ENCODE measurements at regions not wholly inside any gene's neighbourhood (a gene's known extent, or its start where the extent isn't known, plus 50 kb on each side); places are given as distances from the start of the nearest gene placed in this dataset.

GRCh38 chr20:4613718-4614620 is 72.3 kb upstream of the PRNP start:
- TF ChIP-seq POLR2A (IDR thresholded peaks at IDR 0.05; ENCODE audit: low read depth, low read length) (no peak), CTCF (IDR thresholded peaks at IDR 0.05; ENCODE audit: extremely low read depth in 1 of 2, insufficient read depth in 1 of 2, low read depth in 1 of 2, low read length in 2 of 2) (peak; percentile 50 to 53)
- dilution Hi-C loops (cut with MboI; ENCODE audit: extremely low pct_ligation_motif_present, low sequenced_read_pairs), result no loop called here
- ChIA-PET POLR2A (interaction anchor here (0.6 kb wide), 1 partner anchor 71 kb away, joined by 6 read pairs; no protein-coding TSS in a partner anchor), CTCF (interaction anchor here (0.6 to 1.2 kb wide), 48 partner anchors 9 to 505 kb away, joined by 3 to 272 read pairs (median 5); partner anchors contain the start of genes PCNA and PRND)
- Histone ChIP-seq H3K9me1 (replicated peaks; ENCODE audit: control insufficient read depth, extremely low read depth, insufficient read depth, low read length) (no peaks in the 10 kb centered on the region), H3K9ac (replicated peaks; ENCODE audit: extremely low read depth, insufficient read depth, low read length) (no peak overlapping the region), H3K4me2 (ENCODE audit: insufficient read depth, low read length) (no peak overlapping the region), H3K27ac (ENCODE audit: insufficient read depth, low read depth, low read length) (no peak overlapping the region), H3K27me3 (ENCODE audit: control insufficient read depth in 2 of 2, insufficient read depth in 2 of 2, low read length in 2 of 2) (peaks cover 0 to 2% of the 10 kb centered on the region in 2 experiments), H3K4me1 (ENCODE audit: control insufficient read depth, extremely low read depth, insufficient read depth, low read length) (no peaks in the 10 kb centered on the region), H2AFZ (ENCODE audit: low read depth, low read length) (no peak overlapping the region), H4K20me1 (replicated peaks; ENCODE audit: control insufficient read depth, extremely low read depth, insufficient read depth, low read length) (no peaks in the 10 kb centered on the region), H3K79me2 (ENCODE audit: control insufficient read depth, insufficient read depth, low read length) (no peaks in the 10 kb centered on the region), H3K9me3 (replicated peaks; ENCODE audit: control insufficient read depth, insufficient read depth, low read length) (no peaks in the 10 kb centered on the region), H3K36me3 (ENCODE audit: control insufficient read depth in 2 of 2, extremely low read depth in 1 of 2, insufficient read depth in 2 of 2, low read length in 2 of 2) (no peaks in the 10 kb centered on the region), H3K4me3 (replicated peaks in 1 of 3; ENCODE audit: insufficient read depth in 1 of 3, low read depth in 1 of 3, low read length in 3 of 3) (no peak overlapping the region)
- peak; percentile 69 for DNase-seq (ENCODE audit: low read depth, low spot score)
- FAIRE-seq, result peak; percentile 85
- intact Hi-C loops (cut with micrococcal nuclease), result loop anchor here (1.0 kb wide), 2 partner anchors 19 to 106 kb away; no protein-coding TSS in a partner anchor
- no TSS peak for BruUV-seq (replicated peaks)

GRCh38 chr20:4613184-4613583 is 73.1 kb upstream of the PRNP start:
- no peaks in the 10 kb centered on the region for H3K9me3 ChIP-seq (replicated peaks; ENCODE audit: control insufficient read depth, insufficient read depth, low read length)
- no peak overlapping the region for H3K4me3 ChIP-seq (replicated peaks in 1 of 3; ENCODE audit: insufficient read depth in 1 of 3, low read depth in 1 of 3, low read length in 3 of 3)
- TF ChIP-seq GATA2 (IDR thresholded peaks at IDR 0.05; ENCODE audit: insufficient read depth, insufficient read length, low read depth, low read length) (no peak), POLR2AphosphoS5 (IDR thresholded peaks at IDR 0.05; ENCODE audit: insufficient read depth, low read depth, low read length) (no peak), JUN (IDR thresholded peaks at IDR 0.05; ENCODE audit: borderline replicate concordance, insufficient read depth, insufficient read length, low read depth) (no peak), FOS (IDR thresholded peaks at IDR 0.05; ENCODE audit: borderline replicate concordance, insufficient read depth, low read length) (no peak), CTCF (IDR thresholded peaks at IDR 0.05; ENCODE audit: extremely low read depth in 1 of 2, insufficient read depth in 1 of 2, low read depth in 1 of 2, low read length in 2 of 2) (no peak), MYC (IDR thresholded peaks at IDR 0.05; ENCODE audit: low read depth, low read length) (no peak), MAX (IDR thresholded peaks at IDR 0.05; ENCODE audit: insufficient read depth, insufficient read length) (no peak), POLR2A (IDR thresholded peaks at IDR 0.05; ENCODE audit: low read depth, low read length) (no peak), EZH2 (IDR thresholded peaks at IDR 0.05; ENCODE audit: borderline replicate concordance, low read depth, low read length, severe bottlenecking) (no peak)
- H3K79me2 ChIP-seq (ENCODE audit: control insufficient read depth, insufficient read depth, low read length), result no peaks in the 10 kb centered on the region
- H4K20me1 ChIP-seq (replicated peaks; ENCODE audit: control insufficient read depth, extremely low read depth, insufficient read depth, low read length), result no peaks in the 10 kb centered on the region
- CTCF ChIA-PET, result interaction anchor here (0.6 to 1.5 kb wide), 49 partner anchors 8 to 506 kb away, joined by 3 to 272 read pairs (median 5); partner anchors contain the start of genes PCNA and PRND
- H3K27ac ChIP-seq (ENCODE audit: insufficient read depth, low read depth, low read length), result no peak overlapping the region
- intact Hi-C loops (cut with micrococcal nuclease), result no loop called here
- no peak overlapping the region for H3K9ac ChIP-seq (replicated peaks; ENCODE audit: extremely low read depth, insufficient read depth, low read length)
- peaks cover 0 to 1% of the 10 kb centered on the region in 2 experiments for H3K27me3 ChIP-seq (ENCODE audit: control insufficient read depth in 2 of 2, insufficient read depth in 2 of 2, low read length in 2 of 2)
- no peak overlapping the region for H2AFZ ChIP-seq (ENCODE audit: low read depth, low read length)
- H3K4me1 ChIP-seq (ENCODE audit: control insufficient read depth, extremely low read depth, insufficient read depth, low read length), result no peaks in the 10 kb centered on the region
- BruUV-seq (replicated peaks), result no TSS peak
- H3K36me3 ChIP-seq (ENCODE audit: control insufficient read depth in 2 of 2, extremely low read depth in 1 of 2, insufficient read depth in 2 of 2, low read length in 2 of 2), result no peaks in the 10 kb centered on the region
- DNase-seq (ENCODE audit: low read depth, low spot score) (no peak), FAIRE-seq (no peak)
- dilution Hi-C loops (cut with MboI; ENCODE audit: extremely low pct_ligation_motif_present, low sequenced_read_pairs), result no loop called here
- POLR2A ChIA-PET, result interaction anchor here (0.6 kb wide), 1 partner anchor 71 kb away, joined by 6 read pairs; no protein-coding TSS in a partner anchor
- no peaks in the 10 kb centered on the region for H3K9me1 ChIP-seq (replicated peaks; ENCODE audit: control insufficient read depth, extremely low read depth, insufficient read depth, low read length)
- no peak overlapping the region for H3K4me2 ChIP-seq (ENCODE audit: insufficient read depth, low read length)
